Upper lobe of left lung (tissue), 4 donors: ENCODE measurements at regions not wholly inside any gene's neighbourhood (a gene's known extent, or its start where the extent isn't known, plus 50 kb on each side); places are given as distances from the start of the nearest gene placed in this dataset.

ENCODE experiments used
- EP300 ChIP-seq, 4 donors: sonication (generic); formaldehyde crosslinking; IDR thresholded peaks; one replicate each; pipeline ENCODE4 v1.5.1; 2017; ENCODE audit warnings: antibody characterized with exemption in 4 of 4, control low read depth in 2 of 4
- POLR2A ChIP-seq, 4 donors: fragments of 450-650 bp; IDR thresholded peaks; one replicate each; pipeline ENCODE4 v1.5.1; 2016 to 2017; ENCODE audit warnings: antibody characterized with exemption in 4 of 4, mild to moderate bottlenecking in 2 of 4
- POLR2AphosphoS5 ChIP-seq, 2 donors: sonication (generic); formaldehyde crosslinking; IDR thresholded peaks; one replicate each; pipeline ENCODE4 v1.5.1; 2017; ENCODE audit warnings: antibody characterized with exemption in 2 of 2
- TF ChIP-seq, protein P1 (sequence below), 6 experiments: fragments of 450-650 bp in 4 of 6; fragments of 200-600 bp in 2 of 6; sonication (generic) in 2 of 6; IDR thresholded peaks; one replicate each; pipeline ENCODE4 v1.5.1; 2016 to 2019; ENCODE audit warnings: antibody characterized with exemption in 6 of 6

GRCh38 chr10:25696013-25696708 is 237.9 kb upstream of the MYO3A start:
- TF ChIP-seq, protein P1, sequence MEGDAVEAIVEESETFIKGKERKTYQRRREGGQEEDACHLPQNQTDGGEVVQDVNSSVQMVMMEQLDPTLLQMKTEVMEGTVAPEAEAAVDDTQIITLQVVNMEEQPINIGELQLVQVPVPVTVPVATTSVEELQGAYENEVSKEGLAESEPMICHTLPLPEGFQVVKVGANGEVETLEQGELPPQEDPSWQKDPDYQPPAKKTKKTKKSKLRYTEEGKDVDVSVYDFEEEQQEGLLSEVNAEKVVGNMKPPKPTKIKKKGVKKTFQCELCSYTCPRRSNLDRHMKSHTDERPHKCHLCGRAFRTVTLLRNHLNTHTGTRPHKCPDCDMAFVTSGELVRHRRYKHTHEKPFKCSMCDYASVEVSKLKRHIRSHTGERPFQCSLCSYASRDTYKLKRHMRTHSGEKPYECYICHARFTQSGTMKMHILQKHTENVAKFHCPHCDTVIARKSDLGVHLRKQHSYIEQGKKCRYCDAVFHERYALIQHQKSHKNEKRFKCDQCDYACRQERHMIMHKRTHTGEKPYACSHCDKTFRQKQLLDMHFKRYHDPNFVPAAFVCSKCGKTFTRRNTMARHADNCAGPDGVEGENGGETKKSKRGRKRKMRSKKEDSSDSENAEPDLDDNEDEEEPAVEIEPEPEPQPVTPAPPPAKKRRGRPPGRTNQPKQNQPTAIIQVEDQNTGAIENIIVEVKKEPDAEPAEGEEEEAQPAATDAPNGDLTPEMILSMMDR (IDR thresholded peaks at IDR 0.05) = no peak
- TF ChIP-seq POLR2A (IDR thresholded peaks at IDR 0.05) = no peak
- no peak for TF ChIP-seq EP300 (IDR thresholded peaks at IDR 0.05)
- TF ChIP-seq POLR2AphosphoS5 (IDR thresholded peaks at IDR 0.05) = no peak
